GM10248 (cell line): ENCODE measurements at regions not wholly inside any gene's neighbourhood (a gene's known extent, or its start where the extent isn't known, plus 50 kb on each side); places are given as distances from the start of the nearest gene placed in this dataset.
"Not testable (repeated sequence)": the region's sequence is repeated elsewhere in the genome, so short reads cannot be mapped to it uniquely, and the experiment has no call there.

Source experiments
- CTCF ChIA-PET: fragments of 300-600 bp; sonication (Branson Sonifier 250); formaldehyde crosslinking; extraction: SDS; loops from one replicate; lab custom pipeline; 2021; ENCODE audit warnings: antibody characterized with exemption; lab: Yijun Ruan, JAX
- POLR2A ChIA-PET: fragments of 350-650 bp; sonication (Branson Sonifier 250); formaldehyde crosslinking; extraction: SDS; loops from one replicate; lab custom pipeline; 2020; ENCODE audit warnings: antibody characterized with exemption; lab: Yijun Ruan, JAX
- DNase-seq: peaks from one replicate; pipeline ENCODE4 v3.0.0; 2012; ENCODE audit errors: extremely low spot score
- TF ChIP-seq, protein P1 (sequence below): IDR thresholded peaks from 2 replicates; pipeline ENCODE4 v1.5.1; 2012; ENCODE audit warnings: mild to moderate bottlenecking, low read depth; ENCODE audit errors: extremely low read depth, missing control alignments, control extremely low read depth

DNA sequence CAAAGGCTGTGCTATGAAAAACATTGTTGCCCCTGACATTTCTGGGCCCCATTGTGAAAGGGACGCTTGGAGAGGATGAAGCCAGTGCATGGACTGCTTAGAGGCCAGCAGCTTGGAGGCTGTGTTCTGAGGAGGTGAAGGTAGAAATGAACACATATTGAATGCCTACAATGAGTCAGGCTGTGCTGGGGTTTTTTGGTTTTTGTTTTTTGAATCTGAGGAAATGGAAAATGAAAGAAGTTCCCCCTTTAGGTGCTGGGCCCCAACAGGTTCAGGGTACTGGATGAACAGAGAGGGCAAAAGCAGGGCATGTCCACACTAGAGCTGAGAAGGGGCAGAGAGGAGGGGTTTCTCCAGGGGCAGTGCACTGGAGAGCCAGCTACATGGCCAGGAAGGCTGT lies 166.1 kb upstream of the API5 start:
- POLR2A ChIA-PET, result no interaction called here
- CTCF ChIA-PET, result no interaction called here
- DNase-seq, result peak; percentile 24
- TF ChIP-seq, protein P1, sequence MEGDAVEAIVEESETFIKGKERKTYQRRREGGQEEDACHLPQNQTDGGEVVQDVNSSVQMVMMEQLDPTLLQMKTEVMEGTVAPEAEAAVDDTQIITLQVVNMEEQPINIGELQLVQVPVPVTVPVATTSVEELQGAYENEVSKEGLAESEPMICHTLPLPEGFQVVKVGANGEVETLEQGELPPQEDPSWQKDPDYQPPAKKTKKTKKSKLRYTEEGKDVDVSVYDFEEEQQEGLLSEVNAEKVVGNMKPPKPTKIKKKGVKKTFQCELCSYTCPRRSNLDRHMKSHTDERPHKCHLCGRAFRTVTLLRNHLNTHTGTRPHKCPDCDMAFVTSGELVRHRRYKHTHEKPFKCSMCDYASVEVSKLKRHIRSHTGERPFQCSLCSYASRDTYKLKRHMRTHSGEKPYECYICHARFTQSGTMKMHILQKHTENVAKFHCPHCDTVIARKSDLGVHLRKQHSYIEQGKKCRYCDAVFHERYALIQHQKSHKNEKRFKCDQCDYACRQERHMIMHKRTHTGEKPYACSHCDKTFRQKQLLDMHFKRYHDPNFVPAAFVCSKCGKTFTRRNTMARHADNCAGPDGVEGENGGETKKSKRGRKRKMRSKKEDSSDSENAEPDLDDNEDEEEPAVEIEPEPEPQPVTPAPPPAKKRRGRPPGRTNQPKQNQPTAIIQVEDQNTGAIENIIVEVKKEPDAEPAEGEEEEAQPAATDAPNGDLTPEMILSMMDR, result no peak

- TF ChIP-seq, protein P1, result no peak
- DNase-seq, result no peak
- POLR2A ChIA-PET, result no interaction called here
- CTCF ChIA-PET, result no interaction called here
Observed at GRCh38 chr11:43150697-43151096, 161.1 kb upstream of the API5 start.

GRCh38 chr11:43164831-43165230 lies 147.0 kb upstream of the API5 start:
- ChIA-PET CTCF (interaction anchor here (1.2 kb wide), 1 partner anchor 12 kb away, joined by 5 read pairs; no protein-coding TSS in a partner anchor), POLR2A (no interaction called here)
- DNase-seq, result no peak
- TF ChIP-seq, protein P1, result no peak

GRCh38 chr11:43165393-43165792 lies 146.4 kb upstream of the API5 start:
- POLR2A ChIA-PET, DNase-seq: not testable (repeated sequence)
- TF ChIP-seq, protein P1, result peak; percentile 7
- CTCF ChIA-PET, result interaction anchor here (1.2 kb wide), 1 partner anchor 11 kb away, joined by 5 read pairs; no protein-coding TSS in a partner anchor

- CTCF ChIA-PET, result interaction anchor here (0.9 kb wide), 1 partner anchor 9 kb away, joined by 3 read pairs; no protein-coding TSS in a partner anchor
- DNase-seq, POLR2A ChIA-PET: not testable (repeated sequence)
Observed at GRCh38 chr11:43168241-43168640, 143.6 kb upstream of the API5 start.

GRCh38 chr11:43172477-43172876 lies 139.3 kb upstream of the API5 start:
- CTCF ChIA-PET, result interaction anchor here (1.2 kb wide), 1 partner anchor 18 kb away, joined by 3 read pairs; no protein-coding TSS in a partner anchor
- DNase-seq, result no peak
- TF ChIP-seq, protein P1, result no peak
- POLR2A ChIA-PET, result no interaction called here

- ChIA-PET CTCF (interaction anchor here (1.0 to 1.1 kb wide), 2 partner anchors 10 to 40 kb away, joined by 3 to 7 read pairs; no protein-coding TSS in a partner anchor), POLR2A (no interaction called here)
- TF ChIP-seq, protein P1, result no peak
- no peak for DNase-seq
Observed at GRCh38 chr11:43177975-43178374, 133.8 kb upstream of the API5 start.

DNA sequence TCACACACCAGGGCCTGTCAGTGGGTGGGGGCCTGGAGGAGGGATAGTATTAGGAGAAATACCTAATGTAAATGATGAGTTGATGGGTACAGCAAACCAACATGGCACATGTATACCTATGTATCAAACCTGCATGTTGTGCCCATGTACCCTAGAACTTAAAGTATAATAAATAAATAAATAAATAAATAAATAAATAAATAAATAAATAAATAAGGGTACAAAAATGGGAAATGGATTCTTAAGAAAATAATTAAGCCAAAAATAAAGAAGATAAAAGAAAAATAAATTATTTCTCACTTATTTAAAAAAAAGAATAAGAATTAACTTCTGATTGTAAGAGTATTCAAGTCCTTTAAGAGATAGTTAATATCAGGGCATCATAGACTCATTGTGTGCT lies 117.3 kb upstream of the API5 start:
- CTCF ChIA-PET, DNase-seq, POLR2A ChIA-PET: not testable (repeated sequence)
